Sigmoid colon (tissue), 6 donors: ENCODE measurements at regions not wholly inside any gene's neighbourhood (a gene's known extent, or its start where the extent isn't known, plus 50 kb on each side); places are given as distances from the start of the nearest gene placed in this dataset.

ENCODE experiments used
- DNase-seq: peaks from one replicate; pipeline ENCODE4 v3.0.0-alpha.2; 2019
- H3K27ac ChIP-seq, 4 donors: fragments of 200-600 bp; sonication (generic); one replicate each; pipeline ENCODE4 v1.5.1; 2016 to 2019; ENCODE audit warnings: mild to moderate bottlenecking in 1 of 4
- H3K27me3 ChIP-seq, 3 donors: fragments of 200-600 bp; sonication (generic); one replicate each; pipeline ENCODE4 v1.5.1; 2019; ENCODE audit warnings: mild to moderate bottlenecking in 1 of 3
- H3K36me3 ChIP-seq, 4 donors: fragments of 200-600 bp; sonication (generic); one replicate each; pipeline ENCODE4 v1.5.1; 2016 to 2019
- H3K4me1 ChIP-seq, 4 donors: fragments of 200-600 bp; sonication (generic); one replicate each; pipeline ENCODE4 v1.5.1; 2017 to 2019
- H3K4me3 ChIP-seq, 4 donors: fragments of 200-600 bp; sonication (generic); one replicate each; pipeline ENCODE4 v1.5.1; 2017 to 2019; ENCODE audit warnings: mild to moderate bottlenecking in 2 of 4, moderate library complexity in 1 of 4
- H3K9me3 ChIP-seq, 4 donors: fragments of 200-600 bp in 3 of 4; sonication (generic) in 3 of 4; one replicate each; pipeline versions ENCODE4 v1.5.1 to v1.6.1; 2013 to 2019
- CTCF ChIP-seq, 4 experiments: fragments of 450-650 bp in 3 of 4; fragments of 200-600 bp in 1 of 4; IDR thresholded peaks; one replicate each; pipeline ENCODE4 v1.5.1; 2016 to 2019; ENCODE audit warnings: antibody characterized with exemption in 4 of 4, mild to moderate bottlenecking in 3 of 4, moderate library complexity in 2 of 4
- EP300 ChIP-seq, 4 donors: sonication (generic); formaldehyde crosslinking; IDR thresholded peaks; one replicate each; pipeline ENCODE4 v1.6.1; 2017; ENCODE audit warnings: antibody characterized with exemption in 4 of 4
- POLR2A ChIP-seq, 2 donors: fragments of 450-650 bp; IDR thresholded peaks; one replicate each; pipeline ENCODE4 v1.6.1; 2016; ENCODE audit warnings: antibody characterized with exemption in 2 of 2, mild to moderate bottlenecking in 2 of 2, moderate library complexity in 2 of 2
- POLR2AphosphoS5 ChIP-seq, 4 donors: sonication (generic); formaldehyde crosslinking; IDR thresholded peaks; one replicate each; pipeline ENCODE4 v1.6.1; 2017; ENCODE audit warnings: antibody characterized with exemption in 4 of 4
- WGBS, 2 donors: extraction: QIAGEN DNeasy Blood & Tissue Kit; methylation state at CpG; one replicate each; pipeline ENCODE4 v1.1.7; 2013; 5-methylcytosine and 5-hydroxymethylcytosine counted together
- intact Hi-C: fragments of 100-400 bp; cut with DNase I; formaldehyde crosslinking; loops from one replicate; pipeline ENCODE4 v1.15.1; 2023
- donor health status: healthy with polysubstance abuse.
- donor health status: healthy.

GRCh38 chr9:678897-679296 lies 162.6 kb upstream of the DMRT1 start:
- Histone ChIP-seq H3K4me3 (no peak overlapping the region), H3K36me3 (no peaks in the 10 kb centered on the region), H3K27ac (peak overlapping the region in 2 of 4 donors; percentile 76 to 83), H3K27me3 (no peaks in the 10 kb centered on the region), H3K9me3 (no peaks in the 10 kb centered on the region), H3K4me1 (peaks cover 0 to 34% (median 25%) of the 10 kb centered on the region in 4 donors)
- DNase-seq, result no peak
- TF ChIP-seq POLR2A (IDR thresholded peaks at IDR 0.05) (no peak), CTCF (IDR thresholded peaks at IDR 0.05) (no peak), POLR2AphosphoS5 (IDR thresholded peaks at IDR 0.05) (no peak), EP300 (IDR thresholded peaks at IDR 0.05) (no peak)
- 96% methylated on average over 1 of the region's 1 CpG for WGBS, 2 donors
- intact Hi-C loops, result no loop called here

GRCh38 chr9:679462-679861 lies 162.0 kb upstream of the DMRT1 start:
- intact Hi-C loops, result no loop called here
- TF ChIP-seq CTCF (IDR thresholded peaks at IDR 0.05) (no peak), EP300 (IDR thresholded peaks at IDR 0.05) (no peak), POLR2A (IDR thresholded peaks at IDR 0.05) (no peak), POLR2AphosphoS5 (IDR thresholded peaks at IDR 0.05) (no peak)
- Histone ChIP-seq H3K9me3 (no peaks in the 10 kb centered on the region), H3K4me1 (peaks cover 0 to 34% (median 25%) of the 10 kb centered on the region in 4 donors), H3K27ac (no peak overlapping the region), H3K4me3 (no peak overlapping the region), H3K36me3 (no peaks in the 10 kb centered on the region), H3K27me3 (no peaks in the 10 kb centered on the region)
- 95 to 97% methylated on average over 6 of the region's 6 CpGs for WGBS, 2 donors
- DNase-seq, result no peak

- Histone ChIP-seq H3K4me1 (peaks cover 0 to 36% (median 28%) of the 10 kb centered on the region in 4 donors), H3K36me3 (no peaks in the 10 kb centered on the region), H3K27me3 (no peaks in the 10 kb centered on the region), H3K9me3 (no peaks in the 10 kb centered on the region), H3K27ac (peak overlapping the region in 1 of 4 donors; percentile 6), H3K4me3 (no peak overlapping the region)
- TF ChIP-seq POLR2AphosphoS5 (IDR thresholded peaks at IDR 0.05), result no peak
- no peak for TF ChIP-seq CTCF (IDR thresholded peaks at IDR 0.05)
- TF ChIP-seq EP300 (IDR thresholded peaks at IDR 0.05), result no peak
- no peak for TF ChIP-seq POLR2A (IDR thresholded peaks at IDR 0.05)
- intact Hi-C loops, result no loop called here
- no peak for DNase-seq
- WGBS, 2 donors, result 80 to 89% methylated on average over 5 of the region's 5 CpGs
Observed at GRCh38 chr9:680106-680505, 161.4 kb upstream of the DMRT1 start.

GRCh38 chr9:682633-683508 lies 158.6 kb upstream of the DMRT1 start:
- Histone ChIP-seq H3K27me3 (no peaks in the 10 kb centered on the region), H3K4me3 (peak overlapping the region in 1 of 4 donors; percentile 7), H3K27ac (peak overlapping the region; percentile 80 to 96 (median 84)), H3K36me3 (no peaks in the 10 kb centered on the region), H3K4me1 (peaks cover 0 to 55% (median 44%) of the 10 kb centered on the region in 4 donors), H3K9me3 (no peaks in the 10 kb centered on the region)
- 22 to 63% methylated on average over 12 of the region's 12 CpGs for WGBS, 2 donors
- intact Hi-C loops, result no loop called here
- no peak for DNase-seq
- peak in 1 of 4 donors; percentile 28 for TF ChIP-seq POLR2AphosphoS5 (IDR thresholded peaks at IDR 0.05)
- TF ChIP-seq EP300 (IDR thresholded peaks at IDR 0.05), result no peak

- no peaks in the 10 kb centered on the region for H3K27me3 ChIP-seq
- H3K4me3 ChIP-seq, result peak overlapping the region in 2 of 4 donors; percentile 36 to 45
- no peak for DNase-seq
- peak overlapping the region; percentile 80 to 96 (median 84) for H3K27ac ChIP-seq
- TF ChIP-seq CTCF (IDR thresholded peaks at IDR 0.05) (no peak), EP300 (IDR thresholded peaks at IDR 0.05) (no peak), POLR2A (IDR thresholded peaks at IDR 0.05) (no peak), POLR2AphosphoS5 (IDR thresholded peaks at IDR 0.05) (no peak)
- no peaks in the 10 kb centered on the region for H3K9me3 ChIP-seq
- peaks cover 0 to 50% (median 39%) of the 10 kb centered on the region in 4 donors for H3K4me1 ChIP-seq
- intact Hi-C loops, result no loop called here
- H3K36me3 ChIP-seq, result no peaks in the 10 kb centered on the region
- 44 to 62% methylated on average over 2 of the region's 2 CpGs for WGBS, 2 donors
Observed at GRCh38 chr9:683509-684021, 157.9 kb upstream of the DMRT1 start.
